Activated CD4-positive, alpha-beta T cell treated with anti-CD3 and anti-CD28 coated beads for 48 hours (primary cell): ENCODE measurements at regions not wholly inside any gene's neighbourhood (a gene's known extent, or its start where the extent isn't known, plus 50 kb on each side); places are given as distances from the start of the nearest gene placed in this dataset.
"Not testable (repeated sequence)": the region's sequence is repeated elsewhere in the genome, so short reads cannot be mapped to it uniquely, and the experiment has no call there.

Experiments
- DNase-seq: peaks from one replicate; pipeline ENCODE4 v3.0.0-alpha.2; 2020

- no peak for DNase-seq
These were observed 314.6 kb upstream of the KYNU start for GRCh38 chr2:142562900-142563299.

GRCh38 chr2:142561656-142562055 lies 315.8 kb upstream of the KYNU start:
- DNase-seq = no peak

GRCh38 chr2:142557391-142557790 lies 320.1 kb upstream of the KYNU start:
- no peak for DNase-seq

GRCh38 chr2:142545999-142546398 lies 331.5 kb upstream of the KYNU start:
- DNase-seq = not testable (repeated sequence)

- DNase-seq = no peak
These were observed 332.4 kb upstream of the KYNU start for GRCh38 chr2:142545036-142545435.

GRCh38 chr2:142544173-142544572 lies 333.3 kb upstream of the KYNU start:
- no peak for DNase-seq

GRCh38 chr2:142542431-142542910 lies 335.0 kb upstream of the KYNU start:
- no peak for DNase-seq

- DNase-seq = no peak
These were observed 340.5 kb upstream of the KYNU start for GRCh38 chr2:142536966-142537365.

- DNase-seq = no peak
These were observed 341.0 kb upstream of the KYNU start for GRCh38 chr2:142536492-142536891.

- no peak for DNase-seq
These were observed 342.2 kb upstream of the KYNU start for GRCh38 chr2:142535311-142535710.

- no peak for DNase-seq
These were observed 344.3 kb upstream of the KYNU start for GRCh38 chr2:142533177-142533576.

GRCh38 chr2:142531377-142531776 lies 346.1 kb upstream of the KYNU start:
- DNase-seq = no peak

- no peak for DNase-seq
These were observed 351.7 kb upstream of the KYNU start for GRCh38 chr2:142525720-142526119.

- no peak for DNase-seq
These were observed 356.0 kb upstream of the KYNU start for GRCh38 chr2:142521492-142521891.

GRCh38 chr2:142515493-142515892 lies 362.0 kb upstream of the KYNU start:
- no peak for DNase-seq

GRCh38 chr2:142509401-142509800 lies 368.1 kb upstream of the KYNU start:
- no peak for DNase-seq

- DNase-seq = no peak
These were observed 372.7 kb upstream of the KYNU start for GRCh38 chr2:142504754-142505153.

- no peak for DNase-seq
These were observed 371.6 kb upstream of the LRP1B start for GRCh38 chr2:142502402-142502801.

GRCh38 chr2:142495141-142495540 lies 364.3 kb upstream of the LRP1B start:
- no peak for DNase-seq

GRCh38 chr2:142489631-142490030 lies 358.8 kb upstream of the LRP1B start:
- DNase-seq = not testable (repeated sequence)

GRCh38 chr2:142484111-142484510 lies 353.3 kb upstream of the LRP1B start:
- no peak for DNase-seq

- DNase-seq = no peak
These were observed 352.8 kb upstream of the LRP1B start for GRCh38 chr2:142483653-142484052.

GRCh38 chr2:142478206-142478605 lies 347.4 kb upstream of the LRP1B start:
- DNase-seq = no peak

GRCh38 chr2:142472382-142472781 lies 341.6 kb upstream of the LRP1B start:
- no peak for DNase-seq

- no peak for DNase-seq
These were observed 336.5 kb upstream of the LRP1B start for GRCh38 chr2:142467321-142467720.

- no peak for DNase-seq
These were observed 332.2 kb upstream of the LRP1B start for GRCh38 chr2:142463047-142463446.
